ENCODE measurements at regions not wholly inside any gene's neighbourhood (a gene's known extent, or its start where the extent isn't known, plus 50 kb on each side); places are given as distances from the start of the nearest gene placed in this dataset.

DNA sequence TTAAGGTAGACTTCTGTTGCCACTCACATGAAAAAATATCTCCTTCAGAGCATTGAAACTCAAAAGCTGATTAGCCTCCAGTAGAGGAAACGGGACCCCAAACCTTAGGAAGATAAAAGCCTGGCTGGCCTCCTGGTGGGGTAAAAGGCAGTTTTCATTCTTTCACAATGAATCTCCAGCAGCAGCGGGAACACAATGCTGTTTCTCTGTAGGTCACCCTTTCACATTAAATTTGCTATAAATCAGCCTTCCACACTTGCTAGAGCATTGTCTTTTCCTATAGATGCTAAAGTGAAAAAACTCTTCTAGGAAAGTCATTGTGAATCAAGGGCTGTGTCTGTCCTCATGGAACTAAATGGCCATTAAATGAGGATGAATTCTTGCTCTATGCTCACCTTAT is 207.3 kb upstream of the MAGEB2 start:
- no peak for DNase-seq
- ATAC-seq: no peak
- Histone ChIP-seq H3K4me3 (ENCODE audit: low read length) (no peak overlapping the region), H3K79me2 (ENCODE audit: low read length) (no peaks in the 10 kb centered on the region), H3K9me3 (ENCODE audit: low read length) (no peaks in the 10 kb centered on the region), H4K20me1 (ENCODE audit: low read length) (no peaks in the 10 kb centered on the region), H3K27ac (ENCODE audit: low read length) (no peak overlapping the region), H3K9me2 (replicated peaks; ENCODE audit: low read length) (no peaks in the 10 kb centered on the region), H2AFZ (ENCODE audit: low read length) (no peak overlapping the region), H3K4me2 (ENCODE audit: low read length) (no peak overlapping the region), H3K27me3 (ENCODE audit: low read length) (no peaks in the 10 kb centered on the region), H3K9ac (ENCODE audit: low read length) (no peak overlapping the region), H3K4me1 (ENCODE audit: insufficient read depth, low read length) (no peaks in the 10 kb centered on the region), H3F3A (ENCODE audit: low read length, unreplicated experiment) (no peaks in the 10 kb centered on the region), H3K36me3 (ENCODE audit: low read depth, low read length) (no peaks in the 10 kb centered on the region)
- ChIA-PET CTCF (no interaction called here), POLR2A (ENCODE audit: unreplicated experiment) (no interaction called here)
- TF ChIP-seq EZH2 (IDR thresholded peaks at IDR 0.05; ENCODE audit: low read length, unreplicated experiment) (no peak), EZH2phosphoT487 (IDR thresholded peaks at IDR 0.05; ENCODE audit: borderline replicate concordance, low read length) (no peak), CTCF (conservative IDR thresholded peaks at IDR 0.05; ENCODE audit: low read depth, low read length) (no peak)
- intact Hi-C loops (cut with micrococcal nuclease): no loop called here
- BruUV-seq (replicated peaks): no TSS peak

DNA sequence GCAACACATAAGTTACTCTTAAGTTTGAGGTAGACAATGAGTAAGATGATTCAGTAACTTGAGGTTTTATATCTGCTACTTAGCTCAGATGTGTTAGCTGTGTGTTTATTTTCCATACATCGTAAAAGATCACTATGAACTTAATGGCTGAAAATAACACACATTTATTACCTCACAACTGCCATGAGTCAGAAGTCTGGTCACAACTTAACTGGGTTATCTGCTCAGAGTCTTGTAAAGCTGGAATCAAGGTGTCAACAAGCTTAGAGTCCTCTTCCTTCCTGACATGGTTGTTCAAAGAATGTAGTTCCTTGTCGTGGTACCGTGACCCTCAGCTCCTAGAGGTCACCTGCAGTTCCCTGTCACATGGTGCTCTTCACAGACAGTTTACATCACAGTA is 204.9 kb upstream of the MAGEB2 start:
- Histone ChIP-seq H3K9ac (ENCODE audit: low read length) (no peak overlapping the region), H2AFZ (ENCODE audit: low read length) (no peak overlapping the region), H3K4me1 (ENCODE audit: insufficient read depth, low read length) (no peaks in the 10 kb centered on the region), H3K27me3 (ENCODE audit: low read length) (no peaks in the 10 kb centered on the region), H3K9me3 (ENCODE audit: low read length) (no peaks in the 10 kb centered on the region), H3K9me2 (replicated peaks; ENCODE audit: low read length) (no peaks in the 10 kb centered on the region), H3K27ac (ENCODE audit: low read length) (no peak overlapping the region), H3F3A (ENCODE audit: low read length, unreplicated experiment) (no peaks in the 10 kb centered on the region), H3K4me3 (ENCODE audit: low read length) (no peak overlapping the region), H4K20me1 (ENCODE audit: low read length) (no peaks in the 10 kb centered on the region), H3K4me2 (ENCODE audit: low read length) (no peak overlapping the region), H3K36me3 (ENCODE audit: low read depth, low read length) (no peaks in the 10 kb centered on the region), H3K79me2 (ENCODE audit: low read length) (no peaks in the 10 kb centered on the region)
- ATAC-seq (peak; percentile 45), DNase-seq (no peak)
- intact Hi-C loops (cut with micrococcal nuclease): no loop called here
- BruUV-seq (replicated peaks): no TSS peak
- CTCF ChIA-PET: no interaction called here
- POLR2A ChIA-PET (ENCODE audit: unreplicated experiment): no interaction called here
- TF ChIP-seq EZH2phosphoT487 (IDR thresholded peaks at IDR 0.05; ENCODE audit: borderline replicate concordance, low read length) (no peak), CTCF (conservative IDR thresholded peaks at IDR 0.05; ENCODE audit: low read depth, low read length) (no peak), EZH2 (IDR thresholded peaks at IDR 0.05; ENCODE audit: low read length, unreplicated experiment) (no peak)

GRCh38 chrX:30015440-30015839 is 199.9 kb upstream of the MAGEB2 start:
- H3K4me2 ChIP-seq (ENCODE audit: low read length): no peak overlapping the region
- H3F3A ChIP-seq (ENCODE audit: low read length, unreplicated experiment): no peaks in the 10 kb centered on the region
- H3K36me3 ChIP-seq (ENCODE audit: low read depth, low read length): no peaks in the 10 kb centered on the region
- DNase-seq (no peak), ATAC-seq (no peak)
- H3K9me3 ChIP-seq (ENCODE audit: low read length): no peaks in the 10 kb centered on the region
- H2AFZ ChIP-seq (ENCODE audit: low read length): no peak overlapping the region
- intact Hi-C loops (cut with micrococcal nuclease): no loop called here
- TF ChIP-seq EZH2phosphoT487 (IDR thresholded peaks at IDR 0.05; ENCODE audit: borderline replicate concordance, low read length) (no peak), EZH2 (IDR thresholded peaks at IDR 0.05; ENCODE audit: low read length, unreplicated experiment) (no peak), CTCF (conservative IDR thresholded peaks at IDR 0.05; ENCODE audit: low read depth, low read length) (no peak)
- ChIA-PET POLR2A (ENCODE audit: unreplicated experiment) (no interaction called here), CTCF (no interaction called here)
- H3K27me3 ChIP-seq (ENCODE audit: low read length): no peaks in the 10 kb centered on the region
- H3K9me2 ChIP-seq (replicated peaks; ENCODE audit: low read length): no peaks in the 10 kb centered on the region
- H3K4me3 ChIP-seq (ENCODE audit: low read length): no peak overlapping the region
- no peak overlapping the region for H3K9ac ChIP-seq (ENCODE audit: low read length)
- no peaks in the 10 kb centered on the region for H4K20me1 ChIP-seq (ENCODE audit: low read length)
- BruUV-seq (replicated peaks): no TSS peak
- no peaks in the 10 kb centered on the region for H3K79me2 ChIP-seq (ENCODE audit: low read length)
- H3K4me1 ChIP-seq (ENCODE audit: insufficient read depth, low read length): no peaks in the 10 kb centered on the region
- no peak overlapping the region for H3K27ac ChIP-seq (ENCODE audit: low read length)

Data from PC-3 (cell line).